ENCODE measurements at regions not wholly inside any gene's neighbourhood (a gene's known extent, or its start where the extent isn't known, plus 50 kb on each side); places are given as distances from the start of the nearest gene placed in this dataset.

GRCh38 chr16:85313526-85314301 is 201.4 kb upstream of the CIBAR2 start:
- Histone ChIP-seq H3K27ac (no peak overlapping the region), H3K4me3 (ENCODE audit: low read depth in 1 of 2, low read length in 1 of 2) (no peak overlapping the region), H3K27me3 (peaks cover 41% of the 10 kb centered on the region), H3K9me3 (no peaks in the 10 kb centered on the region), H3K4me1 (ENCODE audit: control insufficient read depth in 1 of 2, insufficient read depth in 1 of 2, low read depth in 1 of 2, low read length in 1 of 2) (peaks cover 16 to 27% of the 10 kb centered on the region in 2 experiments), H3K36me3 (no peaks in the 10 kb centered on the region)
- no peak for TF ChIP-seq CTCF (IDR thresholded peaks at IDR 0.05)

- Histone ChIP-seq H3K36me3 (no peaks in the 10 kb centered on the region), H3K27ac (no peak overlapping the region), H3K4me3 (ENCODE audit: low read depth in 1 of 2, low read length in 1 of 2) (no peak overlapping the region), H3K9me3 (no peaks in the 10 kb centered on the region), H3K27me3 (peaks cover 35% of the 10 kb centered on the region), H3K4me1 (ENCODE audit: control insufficient read depth in 1 of 2, insufficient read depth in 1 of 2, low read depth in 1 of 2, low read length in 1 of 2) (peaks cover 8 to 18% of the 10 kb centered on the region in 2 experiments)
- TF ChIP-seq CTCF (IDR thresholded peaks at IDR 0.05): no peak
These were observed 202.3 kb upstream of the CIBAR2 start for GRCh38 chr16:85314512-85314971.

- TF ChIP-seq CTCF (IDR thresholded peaks at IDR 0.05): no peak
- Histone ChIP-seq H3K4me3 (ENCODE audit: low read depth in 1 of 2, low read length in 1 of 2) (no peak overlapping the region), H3K27me3 (peaks cover 27% of the 10 kb centered on the region), H3K27ac (no peak overlapping the region), H3K9me3 (no peaks in the 10 kb centered on the region), H3K4me1 (ENCODE audit: control insufficient read depth in 1 of 2, insufficient read depth in 1 of 2, low read depth in 1 of 2, low read length in 1 of 2) (peaks cover 0 to 5% of the 10 kb centered on the region in 2 experiments), H3K36me3 (no peaks in the 10 kb centered on the region)
These were observed 203.6 kb upstream of the CIBAR2 start for GRCh38 chr16:85315866-85316265.

GRCh38 chr16:85316321-85316919 is 204.1 kb upstream of the CIBAR2 start:
- H3K27ac ChIP-seq: no peak overlapping the region
- H3K36me3 ChIP-seq: no peaks in the 10 kb centered on the region
- TF ChIP-seq CTCF (IDR thresholded peaks at IDR 0.05): peak; percentile 43
- H3K4me1 ChIP-seq (ENCODE audit: control insufficient read depth in 1 of 2, insufficient read depth in 1 of 2, low read depth in 1 of 2, low read length in 1 of 2): no peaks in the 10 kb centered on the region
- H3K9me3 ChIP-seq: no peaks in the 10 kb centered on the region
- H3K4me3 ChIP-seq (ENCODE audit: low read depth in 1 of 2, low read length in 1 of 2): no peak overlapping the region
- peaks cover 21% of the 10 kb centered on the region for H3K27me3 ChIP-seq

GRCh38 chr16:85316944-85317343 is 204.7 kb upstream of the CIBAR2 start:
- no peaks in the 10 kb centered on the region for H3K4me1 ChIP-seq (ENCODE audit: control insufficient read depth in 1 of 2, insufficient read depth in 1 of 2, low read depth in 1 of 2, low read length in 1 of 2)
- no peaks in the 10 kb centered on the region for H3K9me3 ChIP-seq
- no peak for TF ChIP-seq CTCF (IDR thresholded peaks at IDR 0.05)
- no peak overlapping the region for H3K27ac ChIP-seq
- no peaks in the 10 kb centered on the region for H3K36me3 ChIP-seq
- peaks cover 16% of the 10 kb centered on the region for H3K27me3 ChIP-seq
- H3K4me3 ChIP-seq (ENCODE audit: low read depth in 1 of 2, low read length in 1 of 2): no peak overlapping the region
